GM19023 (cell line): ENCODE measurements at regions not wholly inside any gene's neighbourhood (a gene's known extent, or its start where the extent isn't known, plus 50 kb on each side); places are given as distances from the start of the nearest gene placed in this dataset.
A peak's percentile ranks its signal among the peaks of the same experiment; 100 is the strongest.
"Not testable (repeated sequence)": the region's sequence is repeated elsewhere in the genome, so short reads cannot be mapped to it uniquely, and the experiment has no call there.

Source experiments
- ATAC-seq: cut with Tn5 transposase; IDR thresholded peaks from one replicate; pipeline ENCODE4 v1.9.1; 2021; ENCODE audit warnings: mild to moderate bottlenecking, moderate library complexity; ENCODE audit not compliant: unreplicated experiment

- ATAC-seq = peak; percentile 23
Measured at GRCh38 chr9:31519424-31519823, 865.0 kb upstream of the ACO1 start.

- no peak for ATAC-seq
Measured at GRCh38 chr9:31519826-31520225, 864.6 kb upstream of the ACO1 start.

GRCh38 chr9:31520301-31521085, 864.0 kb upstream of the ACO1 start:
- peak; percentile 67 for ATAC-seq

- no peak for ATAC-seq
Measured at GRCh38 chr9:31535651-31536050, 848.8 kb upstream of the ACO1 start.

- ATAC-seq = no peak
Measured at GRCh38 chr9:31536471-31536870, 848.0 kb upstream of the ACO1 start.

GRCh38 chr9:31541721-31542281, 842.6 kb upstream of the ACO1 start:
- ATAC-seq = no peak

GRCh38 chr9:31542384-31543055, 841.9 kb upstream of the ACO1 start:
- peak; percentile 100 for ATAC-seq

- ATAC-seq = no peak
Measured at GRCh38 chr9:31554941-31555340, 829.5 kb upstream of the ACO1 start.

- ATAC-seq = no peak
Measured at GRCh38 chr9:31556667-31557463, 827.6 kb upstream of the ACO1 start.

- ATAC-seq = not testable (repeated sequence)
Measured at GRCh38 chr9:31572190-31572589, 812.3 kb upstream of the ACO1 start.

- no peak for ATAC-seq
Measured at GRCh38 chr9:31573561-31573960, 810.9 kb upstream of the ACO1 start.

GRCh38 chr9:31574006-31574765, 810.3 kb upstream of the ACO1 start:
- ATAC-seq = no peak

- ATAC-seq = no peak
Measured at GRCh38 chr9:31582071-31582470, 802.4 kb upstream of the ACO1 start.

- no peak for ATAC-seq
Measured at GRCh38 chr9:31582561-31582960, 801.9 kb upstream of the ACO1 start.

- ATAC-seq = no peak
Measured at GRCh38 chr9:31585158-31585557, 799.3 kb upstream of the ACO1 start.

GRCh38 chr9:31587146-31587545, 797.3 kb upstream of the ACO1 start:
- ATAC-seq = no peak

- no peak for ATAC-seq
Measured at GRCh38 chr9:31588006-31588405, 796.4 kb upstream of the ACO1 start.

GRCh38 chr9:31588756-31589155, 795.7 kb upstream of the ACO1 start:
- no peak for ATAC-seq

- ATAC-seq = no peak
Measured at GRCh38 chr9:31590091-31590490, 794.4 kb upstream of the ACO1 start.

GRCh38 chr9:31597086-31597485, 787.4 kb upstream of the ACO1 start:
- ATAC-seq = not testable (repeated sequence)

- ATAC-seq = no peak
Measured at GRCh38 chr9:31597977-31598376, 786.5 kb upstream of the ACO1 start.
